ENCODE measurements at regions not wholly inside any gene's neighbourhood (a gene's known extent, or its start where the extent isn't known, plus 50 kb on each side); places are given as distances from the start of the nearest gene placed in this dataset.

DNA sequence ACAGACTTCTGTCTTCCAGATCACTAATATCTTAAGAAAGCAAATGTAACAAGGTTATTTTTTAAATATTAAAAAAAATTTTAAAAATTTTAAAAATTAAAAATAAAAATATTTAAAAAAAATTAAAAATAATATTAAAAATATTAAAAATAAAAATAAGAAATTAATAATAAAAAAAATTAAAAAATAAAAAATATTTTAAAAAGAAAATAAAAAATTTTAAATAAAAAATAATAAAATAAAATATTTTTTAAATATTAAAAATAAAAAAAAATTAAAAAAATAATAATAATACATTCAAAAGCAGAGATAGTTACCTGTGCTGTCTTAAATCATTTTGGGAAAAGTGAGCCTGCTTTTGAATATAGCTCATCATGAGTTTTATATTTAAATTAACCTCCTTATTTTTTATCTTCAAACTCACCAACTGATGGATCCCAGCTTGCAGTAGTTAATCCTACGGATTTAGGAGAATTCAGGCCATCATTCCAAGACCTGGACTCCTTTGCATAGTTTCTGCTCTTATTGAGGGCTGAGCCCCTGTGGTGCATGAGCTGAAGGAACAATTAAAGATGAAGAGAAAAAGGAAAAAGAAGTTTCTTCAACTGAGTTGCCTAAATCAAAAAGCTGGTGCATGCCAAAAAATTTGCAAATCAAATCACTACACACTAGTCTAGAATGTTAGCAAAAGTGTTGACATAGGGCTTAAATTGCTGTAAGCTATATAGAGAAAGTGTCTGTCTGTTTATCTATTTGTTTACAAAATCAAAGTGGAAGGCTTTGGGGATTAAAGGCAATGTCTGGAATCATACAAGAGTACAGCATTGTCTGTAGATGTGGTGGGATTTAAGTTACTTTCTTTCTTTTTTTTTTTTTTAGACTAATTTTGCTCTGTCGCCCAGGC lies 50.5 kb upstream of the ZNF438 start:
- DNase-seq = no peak

DNA sequence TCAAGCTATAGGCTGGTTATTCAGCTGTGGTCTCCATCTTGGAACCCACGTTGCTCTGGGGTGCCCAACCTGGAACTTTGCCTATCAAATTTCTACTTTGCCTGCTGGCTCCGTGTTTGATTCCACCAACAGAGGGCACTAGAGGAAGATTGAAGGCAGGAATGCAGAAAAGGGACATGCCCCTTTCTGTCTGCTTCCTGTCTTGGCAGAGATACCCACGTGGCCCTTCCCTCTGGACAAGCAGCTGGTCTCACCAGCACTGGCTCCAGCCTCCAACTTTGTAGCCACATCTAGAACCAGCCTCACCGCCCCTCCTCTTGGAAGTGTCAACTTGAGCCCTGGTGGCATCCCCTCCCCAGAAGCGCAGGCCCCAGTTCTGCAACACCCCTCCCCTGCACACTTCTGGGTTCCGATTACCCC lies 52.1 kb upstream of the ZNF438 start:
- DNase-seq = peak; percentile 46

DNA sequence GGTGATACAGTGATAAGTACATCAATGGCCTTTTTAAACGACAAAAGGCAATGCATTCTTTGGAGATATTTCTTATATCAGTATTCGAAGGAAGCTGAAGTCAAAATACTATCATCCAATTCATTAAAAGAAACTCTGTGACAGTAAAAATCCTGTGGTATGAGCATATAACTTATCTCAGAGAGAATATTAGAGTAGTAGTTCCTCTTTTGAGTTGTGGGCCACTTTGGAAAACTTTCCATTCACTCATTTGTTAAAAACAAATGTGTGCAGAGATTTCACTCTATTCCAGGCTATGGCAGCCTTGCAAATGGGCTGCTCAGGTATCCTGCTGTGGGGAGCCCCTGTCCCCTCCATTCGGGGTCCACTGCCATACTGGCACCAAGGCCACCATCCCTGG lies 55.3 kb upstream of the ZNF438 start:
- DNase-seq = no peak

DNA sequence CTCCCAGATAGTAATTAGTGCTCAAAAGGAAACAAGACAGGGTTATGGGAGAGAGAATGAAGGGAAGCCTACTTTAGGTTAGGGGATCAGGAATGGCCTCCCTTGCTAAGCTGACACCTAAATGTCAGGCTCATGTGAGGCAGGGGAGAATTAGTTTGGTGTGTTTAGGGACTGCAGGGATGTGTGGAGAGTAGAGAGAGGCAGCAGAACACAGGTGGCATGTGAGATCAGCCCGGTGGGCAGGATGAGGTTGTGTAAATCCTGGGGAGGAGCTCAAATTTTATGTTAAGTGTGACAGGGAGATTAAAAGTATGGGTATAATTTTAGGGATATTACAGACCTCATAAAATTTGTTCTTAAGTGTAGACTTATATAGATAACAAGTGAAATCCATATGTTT lies 56.2 kb upstream of the ZNF438 start:
- DNase-seq = no peak

DNA sequence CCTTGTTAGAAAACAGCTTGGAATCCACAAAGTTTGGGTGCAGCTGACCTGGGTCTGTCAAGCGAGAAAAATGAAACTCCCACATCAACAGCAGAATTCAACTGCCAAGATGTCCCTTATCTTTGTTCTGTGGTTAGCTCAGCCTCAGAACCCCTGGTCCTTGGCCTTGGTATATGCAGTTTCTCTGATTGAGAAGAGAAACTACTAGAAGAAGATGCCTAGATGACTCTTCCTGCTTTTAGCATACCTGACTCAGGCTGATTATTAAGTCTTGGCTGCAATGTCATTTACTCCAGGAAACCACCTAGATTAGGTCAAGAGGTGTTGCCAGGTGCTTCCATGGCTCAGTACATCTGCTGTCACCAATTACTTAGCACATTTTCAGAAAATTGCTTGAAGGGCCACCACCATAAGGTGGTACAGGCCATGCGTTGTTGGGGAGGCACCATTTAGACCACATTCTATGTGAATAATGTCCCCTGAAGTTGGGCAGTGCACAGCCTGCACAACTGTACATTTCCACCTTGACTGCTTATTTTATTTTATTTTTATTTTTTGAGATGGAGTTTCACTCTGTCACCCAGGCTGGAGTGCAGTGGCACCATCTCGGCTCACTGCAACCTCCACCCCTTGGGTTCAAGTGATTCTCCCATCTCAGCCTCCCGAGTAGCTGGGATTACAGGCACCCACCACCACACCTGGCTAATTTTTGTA lies 59.4 kb upstream of the ZNF438 start:
- DNase-seq = no peak

DNA sequence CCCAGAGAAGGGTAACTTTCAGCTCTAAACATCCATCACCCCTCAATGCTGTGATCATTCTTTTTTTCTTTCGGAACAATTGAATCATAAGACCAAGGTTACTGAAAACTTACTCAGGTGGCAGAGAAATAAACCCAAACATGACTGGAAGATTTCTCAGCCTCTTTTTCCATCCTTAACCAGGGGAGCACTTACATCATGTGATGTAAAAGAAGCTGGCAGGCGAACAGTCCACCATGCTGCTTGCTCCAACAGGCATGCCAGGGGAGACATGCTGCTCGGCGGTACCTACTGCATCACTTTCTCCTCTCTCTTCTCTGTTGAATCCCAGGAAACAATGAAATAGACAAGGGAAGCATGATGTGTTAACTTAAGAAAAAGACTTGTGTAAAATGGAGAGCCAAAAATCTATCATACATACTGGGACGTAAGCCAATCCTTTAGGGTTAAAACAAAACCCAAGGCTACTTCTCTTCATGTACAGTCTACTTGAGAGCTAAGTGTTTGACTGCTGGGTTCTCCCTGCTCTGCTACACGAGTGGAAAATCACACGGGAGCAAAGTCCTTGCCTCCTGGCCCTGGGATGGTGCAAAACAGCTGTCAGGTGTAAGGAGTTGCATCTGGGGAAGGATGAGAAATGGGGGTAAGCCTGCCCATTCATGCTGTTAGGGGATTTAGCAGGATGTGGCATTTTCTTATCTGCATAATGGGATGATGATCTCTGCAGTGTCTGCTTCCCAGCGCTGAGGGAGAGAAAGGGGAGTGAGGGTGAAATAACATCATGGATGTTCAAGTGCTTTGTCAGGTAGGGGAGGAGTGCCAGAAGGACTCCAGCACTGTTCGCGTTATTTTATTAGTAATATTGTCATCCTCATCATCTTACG lies 64.3 kb upstream of the ZNF438 start:
- no peak for DNase-seq

DNA sequence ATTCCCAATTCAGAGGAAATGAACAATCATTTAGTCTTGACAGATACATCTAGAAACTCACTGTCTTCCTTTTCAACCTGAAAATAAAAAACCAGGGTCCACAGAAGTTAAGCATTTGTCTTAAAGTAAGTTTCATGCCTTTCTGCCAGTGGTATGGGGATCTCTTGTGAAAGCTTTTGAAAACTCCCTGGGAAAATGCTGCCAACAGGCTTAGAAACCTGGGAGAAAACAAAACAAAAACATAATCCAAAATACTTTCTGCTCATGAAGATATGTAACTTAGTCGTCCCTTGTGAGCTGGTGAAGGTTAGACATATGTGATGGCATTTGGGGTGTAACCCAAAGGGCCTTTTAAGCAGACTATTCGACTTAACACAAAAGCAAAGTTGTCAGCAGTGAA lies 66.4 kb upstream of the ZNF438 start:
- no peak for DNase-seq

DNA sequence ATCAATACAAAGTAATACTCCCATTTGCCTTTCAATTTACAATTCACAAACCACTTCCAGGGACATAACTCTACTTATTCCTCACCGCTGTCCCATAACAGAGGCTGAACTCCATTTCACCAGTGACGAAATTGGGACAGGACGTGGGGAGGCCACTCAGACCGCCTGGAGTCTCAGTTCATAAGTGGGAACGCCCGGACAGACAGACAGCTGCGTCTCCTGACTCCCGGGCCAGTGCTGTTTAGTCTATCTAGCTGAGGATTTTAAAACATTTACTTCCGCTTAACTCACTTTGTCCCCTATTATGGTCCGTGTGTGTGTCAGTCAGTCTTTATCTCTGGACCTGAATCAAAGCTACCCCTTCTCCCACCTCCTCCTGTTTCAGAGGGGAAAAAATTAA lies 67.4 kb upstream of the ZNF438 start:
- no peak for DNase-seq

DNA sequence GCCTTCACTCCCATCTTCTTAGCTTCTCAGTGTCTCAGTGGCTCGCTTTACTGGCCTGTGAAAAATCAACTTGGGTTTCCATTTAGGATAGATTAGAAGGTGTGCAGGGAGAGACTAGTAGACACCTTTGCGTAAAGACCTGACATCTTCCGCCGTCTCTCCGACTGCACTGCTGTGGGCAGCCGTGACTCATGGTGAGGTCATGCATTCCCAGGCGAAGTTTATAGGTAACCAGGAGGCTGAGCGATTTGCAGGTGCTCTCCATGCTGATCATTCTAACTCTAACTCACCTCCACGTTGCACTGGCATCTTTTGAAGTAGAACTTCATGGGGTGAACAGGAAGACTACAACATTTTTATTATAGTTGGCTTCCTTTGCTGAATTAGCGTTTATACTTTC lies 68.0 kb upstream of the ZNF438 start:
- DNase-seq = no peak

DNA sequence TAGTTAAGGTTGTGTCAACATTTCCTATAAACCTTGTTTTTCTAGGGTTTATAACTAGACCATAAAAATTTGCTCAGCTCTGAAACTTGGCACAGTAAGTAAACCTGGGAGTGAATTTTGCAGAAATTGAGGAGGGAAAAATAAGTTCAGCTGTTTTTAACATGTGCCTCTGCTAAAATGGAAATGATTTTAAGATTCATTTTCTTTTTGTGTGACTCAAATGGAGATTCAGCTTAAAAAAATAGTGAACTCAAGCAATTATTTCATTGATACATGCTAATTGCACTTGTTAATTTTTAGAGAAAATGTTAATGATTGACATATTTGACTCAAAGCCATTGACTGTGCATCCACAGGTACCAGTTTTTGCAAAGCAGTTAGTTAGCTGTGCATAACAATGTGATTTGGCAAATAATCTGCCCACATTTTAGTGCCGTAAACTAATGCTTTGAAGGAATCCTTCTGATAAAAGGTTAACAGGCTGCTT lies 68.5 kb upstream of the ZNF438 start:
- no peak for DNase-seq

DNA sequence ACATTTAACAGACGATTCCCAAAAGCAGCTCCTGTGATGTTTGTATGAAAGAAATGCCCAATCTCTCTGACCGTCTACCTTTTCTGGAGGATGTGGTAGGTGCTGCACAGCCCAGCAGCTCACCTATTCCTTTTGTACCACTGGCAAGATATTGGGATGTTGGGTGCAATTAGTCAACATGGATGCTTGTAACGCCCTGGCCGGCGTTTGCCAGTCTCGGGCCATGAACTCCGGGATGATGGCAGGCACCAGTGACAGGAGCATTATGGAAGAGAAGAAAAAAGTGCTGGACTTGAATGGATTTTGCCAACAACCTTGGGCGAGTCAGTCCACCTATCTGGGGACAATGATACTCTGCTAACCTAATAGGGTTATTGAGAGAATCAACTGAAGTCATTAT lies 69.0 kb upstream of the ZNF438 start:
- DNase-seq = no peak

DNA sequence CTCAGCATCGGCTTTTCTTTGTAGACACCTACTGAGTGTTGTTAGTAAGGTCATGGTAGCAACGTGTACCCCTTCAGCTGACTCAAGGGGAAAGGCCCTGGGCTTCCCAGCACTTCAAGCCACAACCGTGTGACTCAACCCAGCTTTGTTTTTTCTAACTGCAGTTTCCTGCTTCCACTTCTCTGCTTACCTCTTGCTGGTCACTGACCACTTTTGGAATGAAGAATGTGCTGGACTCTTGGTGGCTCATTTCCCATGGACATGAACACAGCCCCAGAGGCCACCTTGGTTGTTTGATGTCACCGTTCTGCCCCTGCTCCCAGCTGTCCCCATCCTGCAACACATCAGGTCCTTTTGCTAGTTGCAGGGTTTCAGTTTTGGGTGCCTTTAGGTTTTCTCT lies 69.5 kb upstream of the ZNF438 start:
- DNase-seq = no peak

DNA sequence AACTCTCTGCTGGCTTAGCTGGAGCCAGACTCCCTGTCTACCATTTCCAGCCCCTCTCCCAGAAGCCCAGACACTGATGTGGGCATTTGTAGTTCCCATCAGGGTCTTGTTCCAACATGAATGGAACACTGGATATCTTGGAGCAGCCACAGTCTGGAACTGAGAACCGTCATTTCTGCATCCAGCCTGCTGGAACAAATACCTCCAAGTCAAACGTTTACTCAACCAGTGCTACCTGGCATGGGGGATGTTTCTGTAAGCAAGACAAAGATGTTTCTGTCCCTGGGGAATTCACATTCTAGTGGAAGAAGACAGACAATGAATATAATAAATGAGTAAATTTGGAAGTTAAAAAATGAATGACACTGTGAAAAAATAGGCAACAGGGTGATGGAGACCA lies 70.8 kb upstream of the ZNF438 start:
- no peak for DNase-seq

DNA sequence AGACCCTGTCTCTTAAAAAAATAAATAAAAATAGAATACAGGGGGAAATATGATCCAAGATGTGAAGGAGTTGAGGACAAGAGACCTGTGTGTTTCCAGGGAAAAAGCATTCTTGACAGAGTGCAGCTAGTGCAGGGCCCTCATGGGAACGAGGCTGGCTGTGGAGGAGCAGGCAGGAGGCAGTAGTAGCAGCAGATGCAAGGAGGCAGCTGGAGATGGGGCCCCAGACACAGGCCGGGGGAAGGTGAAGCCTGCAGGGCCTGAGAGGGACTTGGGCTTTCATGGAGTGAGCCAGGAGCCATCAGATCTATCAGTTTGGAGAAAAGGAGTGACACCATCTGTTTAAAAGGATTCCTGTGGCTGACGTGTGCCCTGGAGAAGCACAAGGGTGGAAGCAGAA lies 71.4 kb upstream of the ZNF438 start:
- no peak for DNase-seq

DNA sequence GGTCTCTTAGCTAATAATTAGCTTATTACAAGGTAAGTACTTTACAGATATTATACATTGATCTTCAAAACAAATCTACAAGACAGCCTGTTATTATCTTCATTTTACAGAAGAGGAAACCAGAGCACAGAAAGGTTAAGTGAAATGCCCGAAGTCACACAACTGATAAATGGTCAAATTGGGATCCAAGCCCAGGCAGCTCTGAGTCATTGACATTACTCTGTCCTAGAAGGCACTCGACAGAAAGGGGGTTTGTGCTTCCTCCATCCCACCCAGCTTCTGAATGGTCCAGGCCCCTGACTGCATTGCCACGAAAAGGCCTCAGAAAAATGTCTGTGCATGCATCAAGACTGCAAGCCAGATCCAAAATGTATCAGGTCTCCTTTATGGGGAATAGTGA lies 81.3 kb upstream of the ZNF438 start:
- no peak for DNase-seq

DNA sequence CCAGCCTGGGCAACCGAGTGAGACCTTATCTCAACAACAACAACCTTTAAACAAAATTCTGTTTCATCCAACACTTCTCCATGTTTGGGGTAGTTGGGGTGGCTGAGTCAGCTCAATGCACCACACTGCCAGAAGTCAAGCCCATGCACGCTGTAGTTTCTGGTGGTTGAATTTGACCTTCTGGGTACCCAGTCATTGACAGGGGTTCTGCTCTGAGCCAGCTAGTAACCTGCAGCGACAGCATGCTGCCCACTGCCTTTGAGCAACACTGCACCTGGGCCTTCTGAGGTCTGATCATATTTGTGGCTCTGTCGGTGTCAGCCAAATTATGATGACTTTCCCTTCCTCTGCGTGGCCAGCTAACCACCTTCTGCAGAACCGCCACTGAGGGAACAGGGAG lies 84.6 kb upstream of the ZNF438 start:
- DNase-seq = no peak

DNA sequence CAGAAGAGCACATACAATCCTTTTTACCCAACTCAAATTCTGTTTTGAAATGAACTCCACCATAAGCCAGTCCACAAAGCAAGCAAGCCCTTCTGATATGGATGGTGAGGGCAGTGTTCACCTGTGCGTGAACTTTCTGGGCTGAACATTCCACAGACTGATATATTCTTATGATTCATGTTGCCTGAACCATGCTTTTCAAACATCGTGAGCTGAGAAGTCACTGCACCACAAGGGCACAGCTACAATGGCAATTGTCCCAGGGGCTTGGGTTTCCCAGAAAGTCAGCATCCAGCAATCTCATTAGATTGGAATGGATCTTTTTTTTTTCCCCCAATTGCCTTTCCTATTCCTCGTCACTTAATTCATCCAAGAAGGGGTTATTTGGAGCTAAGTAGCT lies 86.9 kb upstream of the ZNF438 start:
- DNase-seq = no peak

DNA sequence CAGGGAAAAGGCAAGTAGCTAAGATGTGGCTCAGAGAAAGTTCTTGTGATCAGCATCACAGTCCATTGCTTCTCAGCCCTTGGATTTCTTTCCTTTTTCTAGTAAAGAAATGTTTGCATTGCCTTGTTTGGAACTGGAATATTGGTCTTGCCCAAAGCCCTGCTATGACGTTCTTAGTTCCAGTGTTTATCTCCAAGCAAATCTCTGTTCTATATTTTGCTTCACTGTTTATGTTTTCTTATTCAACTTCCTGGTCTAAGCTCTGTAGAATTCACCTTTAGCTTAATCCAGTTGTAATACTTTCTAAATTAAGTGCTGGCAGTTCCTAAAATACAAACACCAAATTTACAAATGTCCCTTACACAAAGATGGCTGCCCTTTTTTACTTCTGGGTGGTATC lies 88.7 kb upstream of the ZNF438 start:
- no peak for DNase-seq

DNA sequence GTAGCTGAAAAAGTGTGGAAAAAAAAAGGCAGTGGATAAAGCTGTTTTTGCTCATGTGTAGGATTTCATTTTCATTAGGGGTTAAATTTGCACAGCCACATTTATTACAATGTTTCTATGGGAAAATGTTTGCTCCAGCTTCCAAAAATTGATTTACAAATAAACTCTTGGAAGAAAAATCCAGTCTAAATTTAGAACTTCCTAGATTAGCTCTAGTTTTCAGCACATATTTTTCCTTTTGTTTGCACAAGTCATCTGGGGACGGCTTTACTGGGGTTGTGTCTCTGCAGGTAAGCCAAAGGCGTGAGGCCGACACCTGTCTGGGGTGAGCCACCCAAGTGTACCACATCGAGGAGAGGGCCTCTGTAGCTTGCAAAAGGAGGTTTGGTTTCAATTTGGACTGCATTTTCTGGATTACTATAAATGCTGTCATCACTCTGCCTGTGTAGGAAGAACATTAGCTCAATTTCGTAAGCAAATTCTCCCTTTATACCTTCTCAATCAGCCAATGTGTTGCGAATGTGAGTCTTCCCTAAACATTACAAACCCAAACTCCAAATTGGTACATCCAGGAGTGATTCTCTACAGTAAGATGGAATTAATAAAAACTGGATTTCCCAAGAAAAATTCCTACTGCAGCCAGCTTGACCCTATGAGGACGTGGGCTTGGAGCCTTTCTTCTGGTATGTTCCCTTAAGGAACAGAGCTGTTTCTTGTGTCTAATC lies 89.5 kb upstream of the ZNF438 start:
- DNase-seq = no peak

DNA sequence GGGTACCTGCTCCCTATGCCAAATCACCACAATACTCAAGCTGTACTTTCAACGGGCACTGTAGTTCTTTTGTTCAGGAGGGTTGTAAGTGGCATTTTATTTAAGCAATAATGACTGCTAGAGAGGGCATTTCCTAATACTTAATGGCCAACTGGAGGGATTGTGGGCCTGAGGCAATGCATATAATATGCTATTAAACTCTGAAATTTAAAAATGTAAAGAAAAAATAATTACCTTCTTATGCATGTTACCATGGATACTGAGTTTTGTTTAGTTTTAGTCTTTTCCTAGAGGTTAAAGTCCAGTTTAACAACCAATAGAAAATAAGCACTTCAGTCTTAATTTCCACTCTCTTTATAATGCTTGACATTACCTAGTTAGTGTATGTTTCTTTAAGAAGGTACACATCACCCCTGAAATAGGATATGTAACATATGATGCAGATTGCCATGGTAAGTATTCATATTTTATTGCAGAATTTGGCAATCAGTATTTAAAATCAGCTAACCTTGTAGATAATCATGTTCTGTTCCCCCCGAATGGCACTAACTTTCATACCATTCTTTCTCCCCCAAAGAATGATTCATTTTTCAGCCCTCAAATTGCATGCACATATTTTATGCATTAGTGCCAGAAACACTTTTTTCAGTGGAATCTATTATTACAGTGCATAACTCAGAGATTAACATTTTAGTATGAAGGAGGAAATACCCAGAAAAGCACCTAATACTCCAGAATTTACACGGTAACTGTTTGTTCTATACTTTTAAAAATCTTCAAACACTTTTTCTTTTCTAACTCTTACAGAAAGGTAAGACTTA lies 90.3 kb upstream of the ZNF438 start:
- no peak for DNase-seq

DNA sequence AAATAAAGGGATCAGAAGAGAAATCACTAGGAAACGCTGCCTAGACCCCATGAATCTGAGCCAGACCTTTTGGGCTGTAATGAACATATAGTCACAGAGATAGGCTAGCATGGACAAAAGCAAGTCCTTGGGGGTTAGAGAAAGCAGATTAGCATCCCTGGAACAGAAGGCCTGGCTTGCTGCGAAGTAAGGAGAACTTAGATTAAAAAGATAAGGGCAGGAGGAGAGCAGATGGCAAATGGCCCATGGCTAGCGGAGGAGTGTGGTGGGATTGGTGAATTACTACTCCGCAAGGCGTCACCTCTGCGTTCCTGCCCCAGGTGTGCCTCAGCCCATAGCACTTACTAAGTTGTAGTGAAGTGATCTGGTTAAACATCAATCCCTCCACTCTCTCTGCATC lies 92.3 kb upstream of the ZNF438 start:
- no peak for DNase-seq

DNA sequence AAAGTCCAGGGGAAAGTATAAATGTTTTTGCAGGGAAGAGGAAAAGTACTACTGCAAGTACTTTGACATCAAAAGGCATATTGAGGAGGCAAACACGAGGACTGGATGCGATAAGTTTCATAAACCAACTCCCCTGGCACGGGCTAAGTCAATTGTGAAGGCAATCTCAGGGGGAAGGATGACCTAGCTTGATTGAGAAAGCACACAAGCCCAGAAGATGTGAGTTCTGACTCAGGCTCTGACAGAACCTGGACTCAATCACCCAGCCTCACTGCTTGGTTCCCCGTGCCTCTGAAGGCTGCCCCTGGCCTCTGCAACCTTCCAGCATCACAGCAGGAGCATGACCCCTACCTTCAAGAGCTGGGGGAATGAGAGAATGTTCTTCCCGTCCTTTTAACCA lies 93.2 kb upstream of the ZNF438 start:
- DNase-seq = no peak
